ENCODE measurements at regions not wholly inside any gene's neighbourhood (a gene's known extent, or its start where the extent isn't known, plus 50 kb on each side); places are given as distances from the start of the nearest gene placed in this dataset.
A peak's percentile ranks its signal among the peaks of the same experiment; 100 is the strongest.
"Not testable (repeated sequence)": the region's sequence is repeated elsewhere in the genome, so short reads cannot be mapped to it uniquely, and the experiment has no call there.

- no peak for ATAC-seq
These were observed 243.9 kb downstream of the TRIML1 start for GRCh38 chr4:188383180-188383579.

GRCh38 chr4:188387179-188387791 is 248.0 kb downstream of the TRIML1 start:
- no peak for ATAC-seq

DNA sequence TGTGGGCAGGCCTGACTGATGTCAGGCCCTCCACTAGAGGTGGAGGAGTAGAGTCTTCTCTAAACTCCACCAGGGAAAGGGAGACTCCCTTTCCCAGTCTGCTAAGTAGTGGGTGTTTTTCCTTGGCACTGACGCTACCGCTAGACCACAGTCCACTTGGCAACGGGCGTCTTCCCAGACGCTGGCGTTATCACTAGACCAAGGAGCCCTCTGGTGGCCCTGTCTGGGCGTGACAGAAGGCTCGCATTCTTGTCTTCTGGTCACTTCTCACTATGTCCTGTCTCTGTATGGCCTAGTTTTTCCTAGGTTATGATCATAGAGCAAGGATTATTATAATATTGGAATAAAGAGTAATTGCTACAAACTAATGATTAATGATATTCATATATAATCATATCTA is 252.1 kb downstream of the TRIML1 start:
- not testable (repeated sequence) for ATAC-seq

- ATAC-seq = no peak
These were observed 256.8 kb downstream of the TRIML1 start for GRCh38 chr4:188396037-188396436.

- no peak for ATAC-seq
These were observed 260.6 kb downstream of the TRIML1 start for GRCh38 chr4:188399834-188400233.

GRCh38 chr4:188400451-188400850 is 261.2 kb downstream of the TRIML1 start:
- ATAC-seq = no peak

GRCh38 chr4:188403272-188403671 is 264.0 kb downstream of the TRIML1 start:
- ATAC-seq = no peak

DNA sequence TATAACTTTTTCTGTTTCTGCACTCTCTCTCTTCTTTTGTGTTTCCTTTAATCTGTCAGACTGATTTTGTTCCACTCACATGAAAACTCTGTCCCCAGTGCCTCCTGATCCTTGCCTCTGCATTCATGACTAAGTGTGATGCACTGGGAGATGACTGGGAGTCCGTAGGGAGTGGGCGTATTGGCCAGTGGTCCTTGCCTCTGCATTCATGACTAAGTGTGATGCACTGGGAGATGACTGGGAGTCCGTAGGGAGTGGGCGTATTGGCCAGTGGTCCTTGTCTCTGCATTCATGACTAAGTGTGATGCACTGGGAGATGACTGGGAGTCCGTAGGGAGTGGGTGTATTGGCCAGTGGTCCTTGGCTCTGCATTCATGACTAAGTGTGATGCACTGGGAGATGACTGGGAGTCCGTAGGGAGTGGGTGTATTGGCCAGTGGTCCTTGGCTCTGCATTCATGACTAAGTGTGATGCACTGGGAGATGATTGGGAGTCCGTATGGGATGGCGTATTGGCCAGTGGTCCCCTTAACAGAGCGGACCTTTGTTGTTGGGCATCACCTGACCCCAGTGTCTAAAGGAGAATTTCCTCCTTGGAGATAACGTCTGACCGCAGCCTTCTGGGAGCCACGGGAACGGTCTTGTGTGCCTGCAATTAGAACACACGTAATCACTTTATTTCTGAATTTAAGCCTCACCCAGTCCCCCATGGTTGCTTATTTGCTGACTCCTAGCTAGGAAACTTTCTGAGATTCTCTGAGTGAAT is 266.0 kb downstream of the TRIML1 start:
- not testable (repeated sequence) for ATAC-seq

- no peak for ATAC-seq
These were observed 269.2 kb downstream of the TRIML1 start for GRCh38 chr4:188408244-188409030.

- no peak for ATAC-seq
These were observed 270.6 kb downstream of the TRIML1 start for GRCh38 chr4:188409851-188410250.

DNA sequence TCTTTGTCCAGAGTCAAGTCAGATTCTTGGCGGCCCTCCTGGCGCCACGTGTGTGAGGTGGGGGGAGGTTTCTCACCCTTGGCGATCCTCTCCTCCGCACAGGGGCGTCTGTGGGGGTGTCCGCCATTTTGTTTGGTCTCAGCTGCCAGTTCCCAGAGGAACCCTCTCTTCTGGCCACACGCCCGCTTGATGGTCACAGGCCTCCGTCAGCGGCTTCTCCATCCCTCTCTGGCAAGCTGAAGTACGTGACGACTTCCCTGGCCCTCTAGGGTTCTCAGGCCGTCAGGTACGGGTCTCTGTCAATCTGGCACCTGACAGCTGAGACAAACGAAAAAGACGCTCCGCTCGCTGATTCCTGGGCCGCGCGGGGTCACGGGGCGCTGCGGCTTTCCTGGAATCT is 272.6 kb downstream of the TRIML1 start:
- ATAC-seq = no peak

- ATAC-seq = no peak
These were observed 273.3 kb downstream of the TRIML1 start for GRCh38 chr4:188412499-188412898.

- ATAC-seq = no peak
These were observed 275.2 kb downstream of the TRIML1 start for GRCh38 chr4:188414441-188414840.

GRCh38 chr4:188417181-188417580 is 277.9 kb downstream of the TRIML1 start:
- no peak for ATAC-seq

- ATAC-seq = no peak
These were observed 283.8 kb downstream of the TRIML1 start for GRCh38 chr4:188423039-188423438.

DNA sequence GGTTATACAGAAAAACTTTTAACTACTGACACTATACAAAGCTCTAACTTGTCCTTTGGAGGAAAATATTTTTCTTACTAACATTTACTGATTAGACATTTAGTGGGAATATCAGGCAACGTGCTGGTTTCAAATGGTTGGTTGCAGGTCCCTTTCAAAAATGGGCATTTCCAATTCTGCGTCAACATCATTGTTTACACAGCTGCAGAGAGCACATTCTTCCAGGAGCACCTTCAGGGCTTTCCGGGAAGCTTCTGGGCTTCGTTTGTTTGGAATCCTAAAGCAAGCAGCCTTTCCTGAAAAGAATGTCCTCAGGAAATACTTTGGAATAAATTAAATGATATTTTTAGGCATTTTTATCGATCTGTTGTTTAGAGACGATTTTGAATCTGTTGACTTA is 289.7 kb downstream of the TRIML1 start:
- no peak for ATAC-seq

- ATAC-seq = no peak
These were observed 290.7 kb downstream of the TRIML1 start for GRCh38 chr4:188429965-188430364.

GRCh38 chr4:188430384-188430783 is 291.1 kb downstream of the TRIML1 start:
- ATAC-seq = no peak

DNA sequence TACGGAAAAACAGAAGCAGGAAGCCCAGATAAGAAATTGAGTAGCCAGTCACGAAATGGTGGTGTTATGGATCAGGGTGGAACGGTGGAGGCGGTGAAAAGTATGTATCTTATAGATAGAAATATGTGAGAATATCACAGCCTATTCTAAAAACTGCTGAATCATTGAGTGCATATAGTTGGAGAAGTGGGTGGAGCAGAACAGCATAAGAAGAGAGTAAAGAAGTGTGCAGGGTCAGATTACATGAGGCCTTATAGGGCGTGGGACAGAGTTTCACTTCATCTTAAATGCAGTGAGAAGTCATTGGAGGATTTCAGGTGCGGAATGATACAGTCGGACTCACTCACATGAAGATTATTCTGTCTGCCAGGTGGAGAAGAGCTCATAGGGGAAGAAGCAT is 293.1 kb downstream of the TRIML1 start:
- ATAC-seq = no peak

GRCh38 chr4:188433741-188434315 is 294.6 kb downstream of the TRIML1 start:
- no peak for ATAC-seq

GRCh38 chr4:188434643-188435042 is 295.4 kb downstream of the TRIML1 start:
- no peak for ATAC-seq

DNA sequence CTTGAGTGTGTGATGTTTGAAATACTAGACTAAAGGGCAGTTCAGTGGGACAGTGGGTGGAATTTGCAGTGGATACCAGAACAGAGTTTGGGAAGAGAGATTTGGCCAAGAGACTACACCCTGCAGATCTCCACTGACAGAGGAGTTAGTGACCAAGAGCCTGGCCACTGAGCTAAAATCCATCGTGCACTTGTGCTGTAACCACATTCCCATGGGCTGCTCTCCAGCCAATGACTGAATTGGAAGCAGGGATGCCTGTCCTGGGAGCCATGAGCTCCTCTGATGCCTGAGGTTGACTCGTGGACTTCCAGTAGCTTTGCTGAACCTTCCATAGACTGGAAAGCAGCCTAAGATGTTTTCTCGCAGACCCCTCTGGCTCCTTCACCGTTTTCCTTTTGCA is 296.1 kb downstream of the TRIML1 start:
- ATAC-seq = no peak

GRCh38 chr4:188437535-188437934 is 298.3 kb downstream of the TRIML1 start:
- ATAC-seq = peak; percentile 58

All from esophagus mucosa (tissue), 1 donor.